Stimulated activated CD4-positive, alpha-beta T cell treated with anti-CD3 and anti-CD28 coated beads, Interleukin-12 subunit alpha, Interleukin-12 subunit beta, amount 100 ng/mL, for 24 hours (primary cell): ENCODE measurements at regions not wholly inside any gene's neighbourhood (a gene's known extent, or its start where the extent isn't known, plus 50 kb on each side); places are given as distances from the start of the nearest gene placed in this dataset.

Source experiments
- DNase-seq, 2 experiments: peaks; one replicate each; pipeline ENCODE4 v3.0.0-alpha.2; 2020; ENCODE audit warnings: low read depth in 2 of 2

DNA sequence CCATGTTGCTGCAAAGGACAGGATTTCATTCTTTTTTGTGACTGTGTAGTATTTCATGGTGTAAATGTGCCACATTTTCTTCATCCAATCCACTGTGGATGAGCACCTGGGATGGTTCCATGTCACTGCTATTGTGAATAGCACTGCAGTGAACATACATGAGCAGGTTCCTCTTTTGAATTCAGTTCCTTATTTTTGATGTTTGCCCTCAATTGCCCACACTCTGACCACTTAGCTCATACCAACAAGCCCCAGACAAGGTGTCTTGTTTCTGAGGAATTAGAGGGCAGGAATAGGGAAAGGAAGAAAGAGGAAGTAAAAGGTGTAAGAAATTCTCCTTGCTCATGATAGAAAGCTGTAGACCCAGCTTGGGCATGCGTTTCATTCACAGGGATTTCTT lies 244.2 kb upstream of the ZNF507 start:
- DNase-seq: no peak

- no peak for DNase-seq
Observed at GRCh38 chr19:32103541-32103940, 241.9 kb upstream of the ZNF507 start.

DNA sequence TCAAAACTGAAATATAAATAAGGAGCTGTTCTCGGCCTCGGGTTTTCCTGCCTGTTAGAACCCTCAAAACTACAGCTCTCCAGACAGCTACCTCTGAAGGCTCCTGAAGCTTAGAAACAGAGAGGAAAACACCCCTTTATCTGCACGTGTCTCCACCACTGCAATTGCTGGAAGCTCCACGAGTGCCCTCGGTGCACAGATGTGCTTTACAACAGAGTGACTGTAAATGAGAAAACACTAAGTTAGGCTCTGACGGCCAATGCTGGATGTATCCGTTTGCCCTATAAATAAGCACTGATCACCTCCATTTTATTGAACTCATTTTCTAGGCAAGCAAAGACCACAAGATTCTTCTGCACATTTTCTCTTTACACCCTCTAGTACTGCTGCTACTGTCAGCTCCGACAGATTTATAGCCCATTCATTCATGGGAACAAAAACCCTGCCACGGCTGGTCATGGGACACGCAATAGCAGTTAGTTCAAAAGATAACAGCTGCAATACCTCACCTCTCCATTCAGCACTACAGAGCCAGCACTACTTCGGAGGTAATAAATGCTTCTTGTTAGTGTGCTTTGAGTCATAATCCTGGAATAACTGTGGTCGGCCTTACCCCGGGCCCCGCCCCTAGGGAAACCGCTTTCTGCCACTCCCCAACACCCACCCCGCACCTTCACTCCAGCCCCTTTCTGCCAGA lies 241.1 kb upstream of the ZNF507 start:
- no peak for DNase-seq

GRCh38 chr19:32104850-32105235 lies 240.6 kb upstream of the ZNF507 start:
- DNase-seq: no peak

- no peak for DNase-seq
Observed at GRCh38 chr19:32105527-32106310, 239.7 kb upstream of the ZNF507 start.

GRCh38 chr19:32122258-32122657 lies 223.2 kb upstream of the ZNF507 start:
- DNase-seq: no peak

GRCh38 chr19:32123355-32123940 lies 222.0 kb upstream of the ZNF507 start:
- no peak for DNase-seq

DNA sequence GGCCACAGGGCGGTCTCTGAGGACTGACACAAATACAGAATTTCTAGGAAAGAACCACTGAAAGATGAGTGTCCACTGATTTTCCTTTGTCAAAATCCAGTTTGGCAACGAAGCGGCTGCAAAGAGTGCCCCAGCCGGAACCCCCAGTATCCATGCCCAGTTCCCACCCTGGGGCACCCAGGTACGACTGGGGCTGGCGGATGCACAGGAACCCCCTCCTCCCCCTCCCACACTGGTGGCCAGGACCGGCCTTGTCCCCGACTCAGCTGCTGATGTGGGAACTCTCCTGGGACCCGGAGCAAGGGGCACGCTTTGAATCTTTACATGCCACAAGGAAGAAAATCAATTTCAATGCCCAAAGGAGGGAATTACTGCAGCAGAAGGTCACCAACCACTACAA lies 220.8 kb upstream of the ZNF507 start:
- no peak for DNase-seq

DNA sequence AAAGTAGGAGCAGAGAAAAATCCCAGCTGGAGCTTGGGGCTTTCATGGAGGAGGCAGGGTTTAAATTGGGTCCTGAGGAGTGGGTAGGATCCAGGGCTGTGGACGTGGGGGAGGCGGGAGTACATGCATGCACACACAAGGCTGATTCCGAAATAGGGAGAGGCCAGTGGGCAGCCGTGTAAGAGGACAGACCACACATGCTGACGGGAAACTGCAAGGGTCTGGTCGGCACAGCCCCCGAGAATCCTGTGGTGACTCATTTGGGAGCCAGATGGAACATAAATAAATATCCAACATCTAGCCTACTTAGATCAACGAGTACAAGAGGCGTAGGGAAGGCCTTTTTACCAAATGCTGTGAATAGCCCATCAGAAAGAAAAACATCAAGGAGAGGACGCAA lies 216.3 kb upstream of the ZNF507 start:
- no peak for DNase-seq

DNA sequence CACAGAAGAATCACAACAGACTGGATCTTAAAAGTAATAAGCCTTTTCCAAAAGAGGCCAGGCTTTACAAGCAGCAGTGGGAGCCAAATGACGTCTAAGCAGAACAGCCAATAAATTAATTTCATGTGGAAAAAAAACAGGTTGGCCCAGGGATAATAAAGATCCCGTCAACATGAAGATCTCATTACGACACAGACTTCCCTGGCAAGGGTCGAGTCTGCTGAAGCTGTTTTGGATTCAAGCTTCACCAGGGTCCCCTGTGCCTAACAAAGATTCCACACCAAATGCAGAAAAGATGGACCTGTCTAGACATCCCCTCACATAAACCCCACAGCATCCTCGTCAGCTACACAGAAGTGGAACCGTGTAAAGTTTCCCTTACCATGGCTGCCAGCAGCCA lies 215.1 kb upstream of the ZNF507 start:
- DNase-seq: no peak

DNA sequence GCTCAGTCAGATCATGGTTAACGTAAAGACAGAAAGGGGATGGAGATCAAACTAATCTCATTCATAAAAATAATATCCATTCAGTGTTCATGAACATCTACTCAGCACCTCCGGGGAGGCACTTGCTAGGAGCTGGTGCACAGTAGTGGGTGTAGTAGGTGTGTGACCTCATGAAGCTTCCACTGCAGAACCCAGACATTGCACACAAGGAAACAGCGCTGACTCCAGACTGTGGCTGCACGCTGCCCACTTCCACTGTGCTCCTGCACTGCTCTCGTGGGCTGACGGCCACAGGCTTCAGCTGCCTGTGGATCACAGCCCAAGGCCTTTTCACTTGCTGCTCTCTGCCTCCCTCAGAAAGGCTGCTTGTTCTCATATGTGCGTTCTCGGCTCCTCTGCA lies 214.4 kb upstream of the ZNF507 start:
- no peak for DNase-seq

DNA sequence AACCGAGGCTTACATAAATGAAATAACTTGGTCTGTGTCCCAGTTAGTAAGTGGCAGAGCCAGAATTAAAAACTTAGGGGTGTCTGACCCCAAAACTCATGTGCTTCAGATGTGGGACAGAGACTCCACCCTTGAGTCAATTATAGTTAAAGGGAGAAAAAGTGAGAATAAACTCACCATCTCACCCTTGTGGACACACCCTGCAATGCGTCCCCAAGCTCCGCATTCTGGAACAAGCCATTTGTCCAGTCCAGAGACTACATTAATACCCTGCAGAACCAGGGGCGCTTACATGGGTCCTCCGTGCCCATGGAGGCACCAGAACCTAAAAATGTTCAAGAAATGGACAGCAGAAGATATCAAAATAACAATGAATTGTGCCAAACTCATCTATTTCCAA lies 207.0 kb upstream of the ZNF507 start:
- DNase-seq: no peak

GRCh38 chr19:32141840-32142511 lies 203.4 kb upstream of the ZNF507 start:
- DNase-seq: no peak

DNA sequence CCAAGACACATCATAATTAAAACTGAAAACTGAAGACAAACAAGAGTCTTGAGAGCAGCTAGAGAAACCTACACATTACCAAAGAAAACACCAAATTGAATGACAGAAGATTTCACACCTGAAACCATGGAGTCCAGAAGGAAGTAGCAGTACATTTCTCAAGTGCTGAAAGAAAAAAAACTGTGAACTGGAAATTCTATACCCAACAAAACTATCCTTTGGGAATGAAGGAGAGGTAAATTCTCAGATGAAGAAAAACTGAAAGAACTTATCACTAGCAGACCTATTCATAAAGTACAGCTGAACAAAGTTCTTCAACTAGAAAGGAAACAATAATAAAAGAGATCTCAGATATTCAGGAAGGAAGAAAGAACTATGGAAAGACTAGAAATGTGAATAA lies 198.7 kb upstream of the ZNF507 start:
- DNase-seq: no peak

- no peak for DNase-seq
Observed at GRCh38 chr19:32150605-32151004, 194.8 kb upstream of the ZNF507 start.

DNA sequence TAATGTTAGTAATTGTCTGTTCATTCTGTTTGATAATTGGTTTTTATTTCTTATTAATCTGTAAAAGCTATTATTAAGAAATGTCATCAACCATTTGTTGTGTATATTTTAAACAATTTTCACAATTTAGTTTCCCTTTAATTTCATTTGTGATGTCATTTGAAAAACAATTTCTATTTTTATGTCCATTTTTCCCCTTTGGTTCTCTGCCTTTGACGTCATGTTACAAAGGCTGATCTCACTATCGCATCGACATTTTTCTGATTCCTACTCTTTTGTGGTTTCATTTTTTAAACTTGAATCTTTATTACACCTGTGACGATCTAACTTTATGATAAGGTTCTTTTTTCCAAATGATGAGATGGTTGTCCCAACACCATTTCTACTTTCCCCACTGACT lies 191.0 kb upstream of the ZNF507 start:
- no peak for DNase-seq

DNA sequence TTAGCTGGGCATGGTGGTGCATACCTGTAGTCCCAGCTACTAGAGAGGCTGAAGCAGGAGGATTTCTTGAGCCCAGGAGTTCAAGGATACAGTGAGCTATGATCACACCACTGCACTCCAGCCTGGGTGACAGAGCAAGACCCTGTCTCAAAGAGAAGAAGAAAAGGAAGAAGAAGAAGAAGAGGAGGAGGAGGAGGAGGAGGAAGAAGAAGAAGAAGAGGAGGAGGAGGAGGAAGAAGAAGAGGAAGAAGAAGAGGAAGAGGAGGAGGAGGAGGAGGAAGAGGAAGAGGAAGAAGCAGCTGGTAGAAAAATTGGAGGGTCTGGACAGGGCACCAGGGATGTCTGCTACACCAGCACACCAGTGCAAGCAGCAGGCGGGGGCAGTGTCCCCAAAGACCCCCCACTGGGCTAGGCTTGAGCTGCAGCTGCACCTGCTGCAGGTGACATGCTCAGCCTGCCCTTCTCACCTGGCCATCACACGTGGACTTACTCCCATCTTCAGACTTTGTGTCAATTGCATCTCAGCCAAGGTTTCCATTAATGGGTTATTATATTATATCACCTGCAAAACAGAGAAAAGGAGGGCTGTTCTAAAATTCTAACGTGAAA lies 180.9 kb upstream of the ZNF507 start:
- DNase-seq: no peak

GRCh38 chr19:32165141-32165540 lies 180.3 kb upstream of the ZNF507 start:
- DNase-seq: no peak

DNA sequence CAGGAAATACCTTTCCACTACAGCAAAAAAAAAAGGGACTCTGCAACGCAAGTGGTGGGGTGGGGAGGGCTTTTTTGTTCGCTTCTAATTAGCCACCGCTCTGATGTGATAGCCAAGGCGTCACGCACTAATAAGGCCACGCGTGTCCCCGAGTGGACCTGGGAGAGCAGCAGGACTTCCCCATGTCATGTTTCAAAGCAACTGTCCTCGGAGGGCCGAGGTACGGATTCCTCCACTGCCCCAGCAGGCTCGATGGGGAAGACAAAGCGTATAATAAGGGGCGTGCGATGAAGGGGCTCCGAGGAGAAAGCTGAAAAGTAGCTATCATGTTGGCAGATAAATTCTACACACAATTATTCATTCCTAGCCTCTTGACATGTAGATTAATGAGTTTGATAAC lies 179.7 kb upstream of the ZNF507 start:
- no peak for DNase-seq

GRCh38 chr19:32166238-32166637 lies 179.2 kb upstream of the ZNF507 start:
- no peak for DNase-seq

DNA sequence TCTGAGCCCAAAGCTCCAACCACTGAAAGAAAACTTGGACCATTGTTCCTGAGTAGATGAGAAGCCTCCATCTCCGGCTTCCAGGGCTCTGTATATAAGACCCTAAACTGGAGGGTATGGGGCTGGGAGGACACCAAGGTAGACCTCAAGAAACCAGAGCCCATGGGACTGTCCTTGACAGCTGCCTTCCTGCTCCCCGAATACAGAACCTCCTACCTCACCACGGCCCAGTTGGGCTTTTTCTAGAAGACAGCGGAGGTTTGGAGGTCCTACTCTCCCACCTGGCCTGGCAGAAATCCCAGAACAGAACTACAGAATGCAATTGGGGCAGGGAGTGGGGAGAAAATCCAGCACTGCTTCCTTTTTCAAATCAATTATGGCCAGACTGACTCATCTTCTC lies 177.3 kb upstream of the ZNF507 start:
- no peak for DNase-seq

- no peak for DNase-seq
Observed at GRCh38 chr19:32168606-32169005, 176.8 kb upstream of the ZNF507 start.
